ENCODE measurements at regions not wholly inside any gene's neighbourhood (a gene's known extent, or its start where the extent isn't known, plus 50 kb on each side); places are given as distances from the start of the nearest gene placed in this dataset.

DNA sequence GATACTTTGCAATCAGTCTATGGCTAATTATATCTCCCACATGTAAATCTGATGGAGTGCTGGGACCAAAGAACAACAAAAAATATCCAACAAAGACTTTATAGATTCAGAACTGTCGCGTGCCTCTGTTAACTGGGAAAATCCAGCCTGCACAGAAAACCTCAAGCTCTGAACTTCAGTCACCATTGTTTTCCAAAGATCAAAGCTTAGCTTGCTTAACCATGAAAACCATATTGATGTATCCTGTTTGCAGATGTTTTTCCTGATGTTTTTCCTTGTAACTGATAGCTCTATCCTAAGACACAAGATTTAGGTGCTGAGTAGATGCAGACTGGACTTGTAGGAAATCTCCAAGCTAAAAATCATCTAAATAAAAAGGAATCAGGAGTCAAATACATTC is 163.7 kb downstream of the GXYLT1 start:
- H3K27ac ChIP-seq = no peak overlapping the region

DNA sequence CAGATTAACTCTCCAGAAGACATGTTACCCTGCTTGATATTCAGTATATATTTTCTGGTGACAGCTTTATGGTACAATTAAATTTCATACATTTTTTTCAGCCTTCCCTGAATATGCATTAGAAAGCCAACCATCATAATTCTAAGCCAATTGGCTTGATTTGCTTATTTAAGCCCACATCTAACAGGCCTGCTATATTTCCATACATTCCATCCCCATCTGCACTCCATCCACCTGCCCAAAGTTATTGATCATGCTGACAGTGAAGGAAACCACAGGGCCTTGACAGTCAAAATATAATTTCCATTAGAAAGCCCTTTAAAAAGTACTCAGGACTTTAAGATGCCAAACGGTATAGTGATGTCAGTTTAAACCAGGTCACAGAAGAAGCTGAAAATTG is 164.3 kb downstream of the GXYLT1 start:
- no peak overlapping the region for H3K27ac ChIP-seq
- no peaks in the 10 kb centered on the region for H3K36me3 ChIP-seq
- TF ChIP-seq POLR2AphosphoS5 (IDR thresholded peaks at IDR 0.05) (no peak), POLR2A (IDR thresholded peaks at IDR 0.05) (no peak)
- TF ChIP-seq, protein P1, sequence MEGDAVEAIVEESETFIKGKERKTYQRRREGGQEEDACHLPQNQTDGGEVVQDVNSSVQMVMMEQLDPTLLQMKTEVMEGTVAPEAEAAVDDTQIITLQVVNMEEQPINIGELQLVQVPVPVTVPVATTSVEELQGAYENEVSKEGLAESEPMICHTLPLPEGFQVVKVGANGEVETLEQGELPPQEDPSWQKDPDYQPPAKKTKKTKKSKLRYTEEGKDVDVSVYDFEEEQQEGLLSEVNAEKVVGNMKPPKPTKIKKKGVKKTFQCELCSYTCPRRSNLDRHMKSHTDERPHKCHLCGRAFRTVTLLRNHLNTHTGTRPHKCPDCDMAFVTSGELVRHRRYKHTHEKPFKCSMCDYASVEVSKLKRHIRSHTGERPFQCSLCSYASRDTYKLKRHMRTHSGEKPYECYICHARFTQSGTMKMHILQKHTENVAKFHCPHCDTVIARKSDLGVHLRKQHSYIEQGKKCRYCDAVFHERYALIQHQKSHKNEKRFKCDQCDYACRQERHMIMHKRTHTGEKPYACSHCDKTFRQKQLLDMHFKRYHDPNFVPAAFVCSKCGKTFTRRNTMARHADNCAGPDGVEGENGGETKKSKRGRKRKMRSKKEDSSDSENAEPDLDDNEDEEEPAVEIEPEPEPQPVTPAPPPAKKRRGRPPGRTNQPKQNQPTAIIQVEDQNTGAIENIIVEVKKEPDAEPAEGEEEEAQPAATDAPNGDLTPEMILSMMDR (IDR thresholded peaks at IDR 0.05 in 8 of 11, conservative IDR thresholded peaks at IDR 0.05 in 3 of 11) = no peak
- no peaks in the 10 kb centered on the region for H3K4me1 ChIP-seq
- H3K27me3 ChIP-seq (replicated peaks in 1 of 7) = no peaks in the 10 kb centered on the region
- DNase-seq = no peak
- no peak overlapping the region for H3K4me3 ChIP-seq
- 79 to 96% (median 88%) methylated on average over 1 of the region's 1 CpG for WGBS, 5 donors
- intact Hi-C loops (cut with DNase I; ENCODE audit: low total_unique reads) = no loop called here
- H3K9me3 ChIP-seq = no peaks in the 10 kb centered on the region

More for the DNA sequence above, 163.7 kb downstream of the GXYLT1 start:
- no peaks in the 10 kb centered on the region for H3K4me1 ChIP-seq
- H3K4me3 ChIP-seq = no peak overlapping the region
- TF ChIP-seq POLR2A (IDR thresholded peaks at IDR 0.05) = no peak
- TF ChIP-seq, protein P1 (IDR thresholded peaks at IDR 0.05 in 8 of 11, conservative IDR thresholded peaks at IDR 0.05 in 3 of 11) = no peak
- no peak for TF ChIP-seq POLR2AphosphoS5 (IDR thresholded peaks at IDR 0.05)
- DNase-seq = no peak
- no peaks in the 10 kb centered on the region for H3K36me3 ChIP-seq
- H3K27me3 ChIP-seq (replicated peaks in 1 of 7) = no peaks in the 10 kb centered on the region
- WGBS, 5 donors = 90 to 97% (median 93%) methylated on average over 2 of the region's 2 CpGs
- intact Hi-C loops (cut with DNase I; ENCODE audit: low total_unique reads) = no loop called here
- no peaks in the 10 kb centered on the region for H3K9me3 ChIP-seq

DNA sequence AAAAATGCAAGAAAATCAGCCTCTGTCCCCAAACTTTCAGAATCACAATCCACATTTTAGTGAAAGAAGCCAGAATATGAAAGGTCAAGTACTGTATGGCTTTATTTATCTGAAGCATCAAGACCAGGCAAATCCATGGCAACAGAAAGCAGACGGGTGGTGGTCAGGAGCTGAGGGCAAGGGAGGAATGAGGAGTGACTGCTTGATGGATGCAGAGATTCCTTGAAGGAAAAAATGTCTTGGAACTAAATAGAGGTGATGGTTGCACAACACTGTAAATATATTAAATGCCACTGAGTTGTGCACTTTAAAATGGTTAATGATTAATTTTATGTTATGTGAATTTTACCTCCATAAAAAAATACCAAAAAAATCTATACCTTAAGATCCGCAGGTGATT is 165.1 kb downstream of the GXYLT1 start:
- Histone ChIP-seq H3K4me1 (no peaks in the 10 kb centered on the region), H3K4me3 (no peak overlapping the region), H3K27ac (no peak overlapping the region), H3K9me3 (no peaks in the 10 kb centered on the region), H3K27me3 (replicated peaks in 1 of 7) (no peaks in the 10 kb centered on the region), H3K36me3 (no peaks in the 10 kb centered on the region)
- intact Hi-C loops (cut with DNase I; ENCODE audit: low total_unique reads) = no loop called here
- no peak for DNase-seq
- TF ChIP-seq POLR2AphosphoS5 (IDR thresholded peaks at IDR 0.05) = no peak
- TF ChIP-seq, protein P1 (IDR thresholded peaks at IDR 0.05 in 8 of 11, conservative IDR thresholded peaks at IDR 0.05 in 3 of 11) = no peak
- TF ChIP-seq POLR2A (IDR thresholded peaks at IDR 0.05) = no peak
- WGBS, 5 donors = 77 to 87% (median 81%) methylated on average over 2 of the region's 2 CpGs

DNA sequence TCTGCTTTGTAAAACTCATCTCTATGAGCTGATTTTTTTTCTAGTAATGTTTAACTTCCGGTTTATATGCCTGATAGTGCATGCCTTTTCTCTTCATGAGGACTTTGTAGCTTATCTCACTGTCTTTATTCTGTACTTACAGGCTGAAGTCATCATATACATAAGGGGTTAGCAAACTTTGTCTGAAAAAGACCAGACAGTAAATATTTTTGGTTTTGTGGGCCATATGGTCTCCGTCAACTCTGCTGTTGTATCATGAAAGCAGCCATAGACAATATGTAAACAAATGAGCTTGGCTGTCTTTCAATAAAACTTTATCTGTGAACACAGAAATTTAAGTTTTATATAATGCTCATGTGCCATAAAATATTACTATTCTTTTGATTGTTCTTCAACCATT is 172.1 kb downstream of the GXYLT1 start:
- H3K4me1 ChIP-seq = no peaks in the 10 kb centered on the region
- intact Hi-C loops (cut with DNase I; ENCODE audit: low total_unique reads) = no loop called here
- WGBS, 5 donors = 85 to 95% (median 91%) methylated on average over 2 of the region's 2 CpGs
- H3K9me3 ChIP-seq = no peaks in the 10 kb centered on the region
- no peak overlapping the region for H3K27ac ChIP-seq
- H3K36me3 ChIP-seq = no peaks in the 10 kb centered on the region
- H3K4me3 ChIP-seq = no peak overlapping the region
- no peaks in the 10 kb centered on the region for H3K27me3 ChIP-seq (replicated peaks in 1 of 7)
- TF ChIP-seq POLR2AphosphoS5 (IDR thresholded peaks at IDR 0.05) (no peak), POLR2A (IDR thresholded peaks at IDR 0.05) (no peak)
- TF ChIP-seq, protein P1 (IDR thresholded peaks at IDR 0.05 in 8 of 11, conservative IDR thresholded peaks at IDR 0.05 in 3 of 11) = no peak
- DNase-seq = no peak
